ENCODE measurements at regions not wholly inside any gene's neighbourhood (a gene's known extent, or its start where the extent isn't known, plus 50 kb on each side); places are given as distances from the start of the nearest gene placed in this dataset.
"Not testable (repeated sequence)": the region's sequence is repeated elsewhere in the genome, so short reads cannot be mapped to it uniquely, and the experiment has no call there.

DNA sequence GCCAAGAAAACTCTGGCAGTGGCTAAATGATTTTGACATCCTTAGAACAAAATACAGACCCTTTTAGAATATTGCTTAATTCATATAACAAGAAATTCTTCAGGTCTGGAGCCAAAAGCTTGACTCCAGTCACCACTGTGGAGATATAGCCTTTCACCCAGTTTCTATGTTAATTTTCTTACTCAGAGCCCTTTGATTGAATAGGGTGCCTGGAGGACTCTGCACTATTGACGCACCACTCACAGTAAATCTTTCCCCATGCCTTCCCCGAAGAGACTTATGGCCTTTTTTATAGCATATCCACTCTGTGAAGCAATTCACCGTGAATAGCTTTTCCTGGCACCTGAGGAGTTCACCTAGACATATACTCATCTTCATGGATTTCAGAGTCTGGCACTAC is 613.8 kb downstream of the ZWINT start:
- DNase-seq (ENCODE audit: low spot score), result no peak

DNA sequence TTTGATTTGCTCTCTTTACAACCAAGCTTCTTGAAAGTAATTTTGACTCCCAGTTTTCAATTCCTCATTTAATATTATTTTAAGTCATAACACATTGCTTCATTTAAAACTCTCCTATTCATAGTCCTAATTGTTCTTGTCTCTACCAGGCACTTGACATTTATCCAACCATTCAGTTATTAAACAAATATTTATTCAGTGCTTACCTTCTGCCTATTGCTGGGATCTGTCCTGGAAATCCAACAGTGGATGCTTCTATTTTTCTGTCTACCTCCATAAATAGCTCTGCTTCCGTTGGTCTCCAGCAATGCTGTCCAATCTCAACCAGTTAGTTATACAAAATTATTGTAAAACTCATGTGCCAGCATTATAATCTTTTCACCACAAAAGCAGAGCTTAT is 615.1 kb downstream of the ZWINT start:
- no peak for DNase-seq (ENCODE audit: low spot score)

DNA sequence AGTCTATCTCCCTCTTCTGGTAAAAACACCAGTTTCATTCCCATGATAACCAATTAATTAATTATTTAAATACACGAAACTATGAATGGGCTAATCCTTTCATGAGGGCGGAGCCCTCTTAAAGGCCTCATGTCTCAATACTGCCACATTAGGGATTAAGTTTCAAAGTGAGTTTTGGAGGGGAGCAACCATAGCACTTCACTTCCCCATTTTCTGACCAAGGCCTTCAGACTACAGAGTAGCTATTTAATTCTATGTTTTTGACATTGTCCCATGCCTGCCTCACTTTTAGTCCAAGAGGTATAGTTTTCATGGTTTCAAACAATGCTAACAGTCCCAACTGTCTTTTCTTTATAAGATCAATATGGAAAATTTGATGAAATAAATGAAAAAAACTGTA is 618.6 kb downstream of the ZWINT start:
- DNase-seq (ENCODE audit: low spot score), result no peak

DNA sequence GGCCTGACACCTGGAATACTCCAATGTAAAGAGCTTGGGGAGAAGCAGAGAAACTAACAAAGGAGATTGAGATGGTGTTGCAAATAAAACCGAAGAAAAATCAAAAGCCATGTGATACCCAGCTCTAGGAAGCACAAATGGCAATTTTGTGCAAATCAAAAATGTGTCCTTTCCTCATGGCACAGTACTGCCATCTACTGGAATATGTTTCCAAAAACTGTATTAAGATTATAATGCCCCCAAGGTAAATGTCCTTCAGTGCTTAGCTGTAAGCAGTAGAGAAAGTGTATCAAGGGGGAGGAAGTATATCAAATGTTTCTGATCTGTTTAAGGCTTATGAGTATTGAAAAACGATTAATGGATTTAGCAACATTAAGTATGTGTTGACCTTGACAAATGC is 620.3 kb downstream of the ZWINT start:
- not testable (repeated sequence) for DNase-seq (ENCODE audit: low spot score)

DNA sequence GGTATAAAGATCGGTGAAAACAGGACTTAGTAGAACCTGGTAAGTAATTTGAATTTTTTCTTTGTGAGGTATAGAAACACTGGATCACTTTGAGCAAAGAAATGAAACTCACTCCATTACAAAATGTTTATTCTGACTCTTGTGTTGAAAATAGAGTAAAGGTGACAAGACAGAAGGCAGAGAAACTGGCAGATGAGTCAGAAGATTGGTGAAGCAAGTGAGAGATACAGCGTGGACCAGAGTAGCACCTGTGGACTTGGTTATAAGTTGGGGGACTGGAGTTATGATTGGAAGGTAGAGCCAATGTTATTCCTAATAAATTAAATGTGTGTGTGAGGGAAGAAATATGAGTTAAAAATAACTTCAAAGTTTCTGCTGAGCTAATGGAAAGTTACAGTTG is 620.9 kb downstream of the ZWINT start:
- DNase-seq (ENCODE audit: low spot score), result no peak

DNA sequence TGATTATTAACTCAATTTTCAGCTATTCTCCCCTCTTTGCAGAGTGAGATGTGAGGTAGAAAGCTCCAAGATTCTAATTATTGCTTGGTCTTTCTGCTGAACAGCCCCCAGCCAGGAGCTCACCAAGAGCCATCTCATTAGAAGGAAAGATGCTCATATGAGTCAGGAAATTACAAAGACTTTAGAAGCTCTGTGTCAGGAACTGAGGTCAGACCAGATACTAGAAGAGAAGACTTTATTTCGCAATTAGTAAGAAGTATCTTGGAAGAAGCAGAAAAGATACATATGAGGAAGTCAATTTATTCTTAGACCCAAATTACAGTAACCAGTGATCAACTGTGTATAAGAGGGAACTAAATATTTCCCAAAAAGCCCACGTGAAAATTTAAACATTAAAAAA is 626.9 kb downstream of the ZWINT start:
- DNase-seq (ENCODE audit: low spot score), result no peak

DNA sequence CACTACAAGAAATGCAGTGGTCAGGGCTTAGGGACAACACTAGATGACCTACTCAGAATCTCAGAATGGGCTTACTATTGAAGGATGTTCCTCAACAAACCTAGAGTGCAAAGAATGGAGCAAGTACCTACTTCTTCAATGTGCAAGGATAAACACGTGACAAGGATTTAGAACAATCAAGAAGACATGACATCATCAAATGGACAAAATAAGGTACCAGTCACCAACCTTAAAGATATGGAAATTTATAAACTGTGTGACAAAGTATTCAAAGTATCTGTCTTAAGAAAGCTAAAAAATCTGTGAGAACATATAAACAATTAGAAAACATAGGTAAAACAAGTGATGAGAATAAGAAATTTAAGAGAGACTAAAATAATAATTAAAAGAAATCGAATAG is 656.1 kb downstream of the ZWINT start:
- DNase-seq (ENCODE audit: low spot score), result no peak

DNA sequence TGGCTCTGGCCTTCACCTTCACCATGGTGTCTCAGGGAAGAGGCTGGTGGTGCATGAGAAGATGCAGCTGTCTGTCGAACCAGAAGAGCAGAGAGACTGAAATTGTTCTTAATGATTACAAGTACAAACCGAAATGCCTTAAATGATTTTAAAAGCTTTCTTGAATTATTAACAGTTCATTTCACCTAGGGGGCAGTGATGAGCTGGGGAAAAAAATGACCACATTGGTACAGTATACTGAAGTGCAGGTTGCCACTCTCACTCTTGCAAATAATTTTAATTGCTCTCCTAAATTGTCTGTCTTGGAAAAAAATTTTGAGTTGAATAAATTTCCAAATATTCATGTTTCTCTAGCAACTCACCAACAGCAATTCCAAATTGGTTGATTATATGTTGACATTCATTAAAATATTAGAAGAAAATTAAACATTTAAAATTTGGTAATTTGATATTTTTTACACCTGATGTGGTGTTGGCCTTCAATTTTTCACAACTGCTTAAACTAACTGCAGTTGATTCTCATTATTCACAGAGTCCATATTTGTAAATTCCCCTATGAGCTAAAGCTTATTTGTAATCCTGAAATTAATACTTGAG is 692.6 kb downstream of the ZWINT start:
- no peak for DNase-seq (ENCODE audit: low spot score)

DNA sequence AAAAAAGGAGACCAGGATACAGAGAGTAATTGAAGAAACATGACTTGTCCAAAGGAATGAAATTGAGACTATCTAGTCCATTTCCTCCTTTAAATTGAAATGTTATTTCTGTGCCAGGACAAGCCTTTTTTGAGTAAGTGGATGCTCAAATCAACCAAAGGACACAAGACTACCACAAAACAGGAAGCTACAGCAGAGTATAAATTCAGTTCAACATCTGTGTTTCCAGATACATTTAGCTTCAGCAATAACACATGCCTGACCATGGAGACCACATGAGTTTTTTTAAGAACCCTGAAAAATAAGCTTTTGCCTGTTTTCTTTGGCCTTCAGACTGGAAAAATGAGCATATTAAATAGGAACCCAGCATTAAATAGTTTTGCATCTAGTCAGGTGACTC is 707.5 kb downstream of the ZWINT start:
- no peak for DNase-seq (ENCODE audit: low spot score)

DNA sequence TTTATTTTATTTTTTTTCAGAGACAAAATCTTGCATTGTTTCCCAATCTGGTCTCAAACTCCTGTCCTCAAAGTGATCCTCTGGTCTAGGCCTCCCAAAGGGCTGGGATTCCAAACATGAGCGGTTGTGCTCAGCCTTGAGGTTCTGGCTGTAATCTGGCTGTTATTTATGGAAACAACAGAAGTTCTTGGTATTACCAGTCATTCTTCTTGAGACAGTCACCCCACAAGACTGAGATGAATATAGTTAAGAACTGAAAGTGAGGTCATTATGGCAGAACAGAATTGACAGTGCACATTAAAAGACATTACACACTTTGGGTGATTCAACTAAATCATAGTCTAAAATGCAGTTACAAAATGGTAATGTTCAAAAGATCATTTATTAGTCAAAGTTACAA is 719.5 kb downstream of the ZWINT start:
- no peak for DNase-seq (ENCODE audit: low spot score)

DNA sequence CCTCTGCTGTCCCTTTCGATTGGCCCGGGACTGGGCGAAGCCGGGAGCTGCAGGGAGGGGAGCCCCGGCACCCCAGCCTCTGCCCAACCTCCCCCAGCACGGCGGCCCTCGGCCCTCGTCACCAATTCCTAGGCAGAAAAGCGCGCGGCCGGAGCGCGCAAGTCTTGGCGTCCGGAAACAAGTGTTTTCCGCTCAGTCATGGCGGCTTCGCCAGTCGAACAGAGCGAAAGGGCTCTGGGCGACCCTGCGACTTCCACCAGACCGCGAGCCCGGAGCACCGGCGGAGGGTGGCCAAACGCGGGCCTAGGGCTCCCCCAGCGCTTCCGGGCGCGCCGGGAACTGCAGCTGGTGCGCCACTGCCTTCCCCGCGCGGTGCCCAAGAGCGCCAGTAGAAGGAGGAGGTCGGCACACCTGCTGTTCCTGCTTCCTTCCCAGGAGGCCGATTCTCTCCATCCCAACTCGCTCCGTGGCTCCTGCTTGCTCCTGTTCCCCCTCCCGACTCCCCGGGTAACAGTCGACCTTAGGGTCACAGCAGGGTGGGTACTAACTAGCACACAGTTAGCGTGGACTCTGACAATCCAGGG is 729.9 kb downstream of the ZWINT start:
- peak; percentile 79 for DNase-seq (ENCODE audit: low spot score)

DNA sequence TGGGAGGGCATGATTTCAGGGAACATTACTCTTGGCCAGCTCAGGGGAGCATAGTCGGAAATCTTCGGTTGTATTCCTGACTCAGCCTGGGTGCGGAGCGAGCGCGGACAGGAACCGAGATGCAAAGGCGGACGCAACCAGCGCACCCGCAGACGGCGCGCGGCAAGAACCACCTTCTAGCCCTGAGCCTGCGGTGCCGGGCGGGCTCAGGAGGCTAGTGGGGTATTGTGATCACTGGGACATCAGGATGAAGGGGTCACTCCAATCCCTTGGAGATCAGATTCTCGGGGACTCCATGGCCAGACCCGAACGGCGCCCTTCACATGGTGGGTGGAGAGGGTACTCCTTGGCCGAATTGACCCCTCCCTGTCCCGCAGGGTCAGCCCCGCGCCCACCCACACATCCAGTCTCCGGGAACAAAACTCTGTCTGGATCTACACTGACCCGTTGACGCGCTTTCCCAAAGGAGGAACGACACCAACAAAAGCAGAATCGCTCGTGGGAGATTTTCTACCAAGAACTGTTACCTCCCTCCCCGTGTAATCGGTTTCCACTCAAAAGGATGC is 730.5 kb downstream of the ZWINT start:
- no peak for DNase-seq (ENCODE audit: low spot score)

DNA sequence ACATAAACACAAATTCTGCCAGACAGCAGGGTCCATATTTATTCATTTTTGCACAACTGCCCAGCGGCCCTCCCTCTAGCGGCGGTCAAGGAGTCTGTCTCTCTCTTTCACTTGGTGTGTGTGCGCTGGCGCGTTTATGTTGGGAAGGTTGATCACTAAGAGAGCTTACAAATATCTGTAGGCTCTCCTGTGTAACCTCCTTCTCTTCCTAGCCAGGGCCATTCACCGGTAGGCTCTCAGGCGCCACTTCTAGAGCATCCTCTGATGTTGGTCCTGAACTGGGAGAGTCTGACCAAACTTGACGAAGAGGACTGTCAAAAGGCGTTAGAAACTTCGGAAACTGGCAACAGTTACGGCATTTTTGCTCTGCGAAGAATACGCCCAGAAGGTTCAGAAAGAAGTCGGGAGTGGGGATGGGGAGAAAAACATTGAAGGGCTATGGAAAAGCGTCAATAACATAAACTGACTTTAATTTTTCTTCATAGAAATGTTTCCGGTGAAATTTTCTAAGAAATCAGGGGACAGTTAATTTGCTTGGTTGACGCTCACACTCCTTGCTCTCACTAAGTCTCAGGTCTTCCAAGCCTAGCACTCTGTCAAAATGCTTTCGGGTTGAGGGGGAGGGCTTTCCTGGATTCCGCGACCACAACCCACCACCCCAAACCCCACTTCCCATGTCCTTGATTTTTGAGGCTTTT is 731.1 kb downstream of the ZWINT start:
- DNase-seq (ENCODE audit: low spot score), result peak; percentile 68

DNA sequence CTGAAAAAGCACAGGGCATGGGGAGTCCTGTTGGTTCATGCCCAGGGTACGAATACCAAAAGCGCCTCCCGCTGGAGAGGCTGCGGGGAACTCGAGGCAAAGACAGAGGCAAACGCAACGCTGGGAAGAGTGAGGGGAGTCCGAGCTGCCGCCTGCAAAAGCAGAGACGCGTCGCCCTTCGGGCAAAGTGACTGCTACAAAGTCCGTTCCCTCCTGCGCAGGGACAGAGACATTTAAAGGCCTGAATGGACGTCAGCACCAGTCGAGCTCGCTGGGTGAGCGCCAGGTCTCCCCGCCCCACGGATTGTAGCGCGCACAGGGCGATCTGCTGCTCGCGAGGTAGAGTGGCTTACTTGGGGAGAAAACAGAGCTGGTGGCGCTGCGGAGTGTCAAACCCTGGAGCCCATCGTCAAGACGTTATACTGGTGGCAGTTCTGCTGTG is 732.8 kb downstream of the ZWINT start:
- DNase-seq (ENCODE audit: low spot score), result peak; percentile 68

DNA sequence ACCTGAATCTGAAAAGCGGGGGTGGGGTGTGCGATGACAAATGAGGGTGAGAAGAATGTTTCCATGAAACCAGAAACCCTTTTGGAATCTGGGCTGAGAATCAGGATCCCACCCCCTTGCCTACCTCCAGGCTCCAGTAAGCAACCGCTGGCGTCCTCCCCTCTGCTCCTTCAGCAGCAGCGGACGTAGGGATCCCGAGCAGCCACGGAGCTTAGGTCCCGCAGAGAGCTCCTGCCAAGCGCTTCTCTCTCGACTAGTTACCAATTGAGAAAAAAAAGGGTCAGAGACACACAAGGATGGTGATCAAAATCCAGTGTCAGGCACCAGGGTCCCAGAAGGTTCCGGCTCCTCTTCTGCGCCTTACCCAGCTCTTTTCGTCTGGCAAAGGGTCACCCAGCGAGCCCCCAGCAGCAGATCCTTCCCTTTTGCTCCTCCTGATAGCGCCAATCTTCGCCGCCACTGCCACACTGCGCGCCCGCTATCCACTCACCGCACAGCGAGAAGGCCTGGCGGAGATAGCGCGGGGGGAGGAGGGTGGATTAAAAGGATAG is 733.5 kb downstream of the ZWINT start:
- DNase-seq (ENCODE audit: low spot score), result no peak

DNA sequence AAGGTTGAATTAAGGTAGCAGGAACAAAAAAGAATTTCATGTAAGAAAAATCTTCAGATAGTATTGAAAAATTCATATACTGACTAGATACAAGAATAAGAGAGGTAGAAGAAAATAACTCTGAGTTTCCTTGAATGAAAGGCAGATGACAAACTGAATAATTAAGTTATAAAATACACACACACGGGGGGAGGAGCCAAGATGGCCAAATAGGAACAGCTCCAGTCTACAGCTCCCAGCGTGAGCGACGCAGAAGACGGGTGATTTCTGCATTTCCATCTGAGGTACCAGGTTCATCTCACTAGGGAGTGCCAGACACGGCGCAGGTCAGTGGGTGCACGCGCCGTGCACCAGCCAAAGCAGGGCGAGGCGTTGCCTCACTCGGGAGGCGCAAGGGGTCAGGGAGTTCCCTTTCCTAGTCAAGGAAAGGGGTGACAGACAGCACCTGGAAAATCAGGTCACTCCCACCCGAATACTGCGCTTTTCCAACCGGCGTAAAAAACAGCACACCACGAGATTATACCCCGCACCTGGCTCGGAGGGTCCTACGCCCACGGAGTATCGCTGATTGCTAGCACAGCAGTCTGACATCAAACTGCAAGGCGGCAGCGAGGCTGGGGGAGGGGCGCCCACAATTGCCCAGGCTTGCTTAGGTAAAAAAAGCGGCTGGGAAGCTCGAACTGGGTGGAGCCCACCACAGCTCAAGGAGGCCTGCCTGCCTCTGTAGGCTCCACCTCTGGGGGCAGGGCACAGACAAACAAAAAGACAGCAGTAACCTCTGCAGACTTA is 759.2 kb downstream of the ZWINT start:
- DNase-seq (ENCODE audit: low spot score), result not testable (repeated sequence)

DNA sequence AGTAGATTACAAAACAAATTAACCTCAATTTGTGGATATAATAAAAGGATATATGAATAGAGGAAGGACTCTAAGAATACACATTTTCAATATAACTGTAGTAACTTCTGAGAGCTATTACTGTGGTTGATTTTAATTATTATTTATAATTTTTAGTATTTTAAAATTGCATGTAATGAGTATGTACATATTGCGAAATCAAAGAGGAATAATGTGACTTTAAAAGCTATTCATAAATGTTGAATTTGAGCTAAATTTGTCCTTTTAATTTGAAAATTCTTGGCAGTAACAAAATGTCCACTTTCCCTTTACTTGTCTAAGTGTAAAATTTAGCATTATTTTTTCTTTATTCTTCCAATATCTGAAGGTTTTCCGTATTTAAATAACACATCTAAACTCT is 750.6 kb upstream of the PCDH15 start:
- no peak for DNase-seq (ENCODE audit: low spot score)

DNA sequence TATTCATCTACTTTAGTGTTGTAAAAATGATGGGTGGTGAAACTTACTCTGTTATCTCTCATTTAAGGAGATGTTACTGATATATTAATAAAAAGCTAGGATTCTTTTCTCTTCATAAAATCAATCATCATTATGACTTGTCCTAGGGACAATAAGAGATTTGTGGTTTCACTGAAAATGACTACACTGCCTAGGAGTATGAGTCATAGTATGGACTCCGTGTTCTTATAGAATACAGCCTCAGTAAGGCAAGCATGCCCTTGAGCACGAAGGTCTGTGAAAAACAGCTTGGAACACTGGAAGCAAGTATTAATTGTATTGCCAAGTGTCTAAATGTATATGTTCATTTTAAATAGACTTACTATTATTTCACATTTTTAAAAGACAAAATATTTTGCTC is 749.2 kb upstream of the PCDH15 start:
- DNase-seq (ENCODE audit: low spot score), result no peak

DNA sequence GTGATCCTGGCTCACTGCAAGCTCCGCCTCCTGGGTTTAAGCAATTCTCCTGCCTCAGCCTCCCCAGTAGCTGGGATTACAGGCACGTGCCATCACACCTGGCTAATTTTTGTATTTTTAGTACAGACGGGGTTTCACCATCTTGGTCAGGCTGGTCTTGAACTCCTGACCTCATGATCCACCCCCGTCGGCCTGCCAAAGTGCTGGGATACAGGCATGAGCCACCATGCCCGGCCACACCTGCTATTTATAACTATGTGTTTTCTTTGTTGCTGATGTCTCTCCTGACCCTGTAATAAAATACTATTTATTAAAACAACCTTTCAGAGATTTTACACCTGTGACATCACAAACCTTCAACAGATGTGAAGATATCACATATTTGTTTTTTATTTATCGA is 736.5 kb upstream of the PCDH15 start:
- DNase-seq (ENCODE audit: low spot score), result not testable (repeated sequence)

DNA sequence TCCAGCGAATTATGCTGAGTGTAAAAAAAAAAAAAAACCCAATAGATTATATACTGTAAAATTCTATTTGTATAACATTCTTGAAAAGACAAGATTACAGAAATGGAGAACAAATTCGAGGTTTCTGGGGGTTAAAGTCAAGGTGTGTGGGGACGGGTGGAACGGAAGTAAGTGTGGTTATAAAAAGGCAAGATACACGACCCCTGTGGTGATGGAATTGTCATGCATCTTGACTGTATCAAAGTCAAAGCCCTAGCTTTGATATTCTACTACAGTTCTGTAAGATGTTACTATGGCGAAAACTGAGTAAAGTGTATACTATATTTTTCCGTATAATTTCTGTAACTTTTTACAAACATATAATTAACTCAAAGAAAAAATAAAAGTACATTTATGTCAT is 718.2 kb upstream of the PCDH15 start:
- no peak for DNase-seq (ENCODE audit: low spot score)

DNA sequence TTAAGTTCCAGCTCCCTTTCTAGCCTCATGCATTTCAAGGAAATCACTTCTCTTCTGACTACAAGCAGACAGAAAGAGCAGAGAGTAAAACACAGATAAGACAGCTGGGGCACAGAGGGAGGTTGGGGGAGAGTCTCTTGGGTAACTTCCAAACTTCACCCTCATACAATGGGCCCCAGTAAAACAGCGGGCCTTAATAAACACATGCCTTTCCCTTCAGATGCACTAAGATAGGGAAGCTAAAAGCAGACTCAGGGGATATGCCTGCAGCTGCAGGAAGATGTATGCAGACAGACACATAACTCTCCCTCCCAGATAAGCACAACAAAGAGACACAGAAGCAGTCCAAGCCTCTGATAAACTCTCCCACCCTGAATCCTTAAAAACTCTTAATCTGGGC is 717.4 kb upstream of the PCDH15 start:
- DNase-seq (ENCODE audit: low spot score), result not testable (repeated sequence)

DNA sequence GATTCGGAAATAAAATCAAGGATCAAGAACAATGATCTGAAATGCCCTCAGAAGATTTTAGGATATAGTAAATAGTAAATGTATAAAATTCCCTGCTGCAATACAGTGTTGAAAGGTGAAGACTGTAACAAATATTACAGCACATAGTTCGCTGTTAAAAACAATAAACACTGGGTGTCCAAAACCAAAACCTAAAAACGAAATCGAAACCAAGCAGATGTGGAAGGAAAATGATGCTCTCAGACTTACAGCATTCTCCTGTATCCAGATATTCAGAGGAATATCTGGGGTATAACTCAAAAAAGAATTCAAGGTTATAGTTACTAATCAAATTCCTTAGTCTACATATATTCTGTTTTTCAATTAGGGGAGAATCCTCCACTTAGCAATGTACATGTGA is 708.1 kb upstream of the PCDH15 start:
- DNase-seq (ENCODE audit: low spot score), result no peak

Measured in left forelimb (tissue), 1 donor.